GM13977 (cell line): ENCODE measurements at regions not wholly inside any gene's neighbourhood (a gene's known extent, or its start where the extent isn't known, plus 50 kb on each side); places are given as distances from the start of the nearest gene placed in this dataset.

ENCODE experiments used
- DNase-seq: peaks from one replicate; pipeline ENCODE4 v3.0.0; 2012; ENCODE audit warnings: low spot score
- in situ Hi-C: fragments of 300-500 bp; cut with MboI; formaldehyde crosslinking; loops from one replicate; pipeline ENCODE4 v1.12.0; 2022; ENCODE audit warnings: low sequenced_read_pairs, low pct_unique_long_range_greater_than_20kb, mixed read lengths, inconsistent platforms; ENCODE audit not compliant: unreplicated experiment
- TF ChIP-seq, protein P1 (sequence below): IDR thresholded peaks from 2 replicates; pipeline ENCODE4 v1.5.1; 2012; ENCODE audit warnings: mild to moderate bottlenecking, control low read depth; ENCODE audit not compliant: insufficient read depth; ENCODE audit errors: extremely low read depth, missing control alignments

DNA sequence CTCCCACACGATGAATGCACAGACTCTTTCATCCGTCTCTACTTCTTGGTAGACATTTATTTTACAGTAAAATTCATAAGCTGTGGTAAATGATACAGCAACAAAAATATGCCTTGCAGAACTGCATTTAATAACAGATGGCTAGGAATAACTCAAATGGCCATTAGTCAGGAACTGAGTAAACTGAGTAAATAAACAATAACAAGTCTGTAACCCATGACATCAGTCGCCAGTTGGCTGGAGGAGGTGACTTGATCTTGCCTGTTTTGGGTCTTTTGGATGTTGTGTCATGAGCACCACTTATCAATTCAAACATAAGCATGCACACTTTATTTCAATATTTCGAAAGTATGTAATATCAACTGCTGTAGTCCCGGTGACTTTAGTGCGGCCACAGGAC lies 632.6 kb upstream of the ARGLU1 start:
- DNase-seq: no peak
- TF ChIP-seq, protein P1, sequence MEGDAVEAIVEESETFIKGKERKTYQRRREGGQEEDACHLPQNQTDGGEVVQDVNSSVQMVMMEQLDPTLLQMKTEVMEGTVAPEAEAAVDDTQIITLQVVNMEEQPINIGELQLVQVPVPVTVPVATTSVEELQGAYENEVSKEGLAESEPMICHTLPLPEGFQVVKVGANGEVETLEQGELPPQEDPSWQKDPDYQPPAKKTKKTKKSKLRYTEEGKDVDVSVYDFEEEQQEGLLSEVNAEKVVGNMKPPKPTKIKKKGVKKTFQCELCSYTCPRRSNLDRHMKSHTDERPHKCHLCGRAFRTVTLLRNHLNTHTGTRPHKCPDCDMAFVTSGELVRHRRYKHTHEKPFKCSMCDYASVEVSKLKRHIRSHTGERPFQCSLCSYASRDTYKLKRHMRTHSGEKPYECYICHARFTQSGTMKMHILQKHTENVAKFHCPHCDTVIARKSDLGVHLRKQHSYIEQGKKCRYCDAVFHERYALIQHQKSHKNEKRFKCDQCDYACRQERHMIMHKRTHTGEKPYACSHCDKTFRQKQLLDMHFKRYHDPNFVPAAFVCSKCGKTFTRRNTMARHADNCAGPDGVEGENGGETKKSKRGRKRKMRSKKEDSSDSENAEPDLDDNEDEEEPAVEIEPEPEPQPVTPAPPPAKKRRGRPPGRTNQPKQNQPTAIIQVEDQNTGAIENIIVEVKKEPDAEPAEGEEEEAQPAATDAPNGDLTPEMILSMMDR: no peak
- in situ Hi-C loops: loop anchor here (25.0 kb wide), 1 partner anchor 962 kb away; no protein-coding TSS in a partner anchor

DNA sequence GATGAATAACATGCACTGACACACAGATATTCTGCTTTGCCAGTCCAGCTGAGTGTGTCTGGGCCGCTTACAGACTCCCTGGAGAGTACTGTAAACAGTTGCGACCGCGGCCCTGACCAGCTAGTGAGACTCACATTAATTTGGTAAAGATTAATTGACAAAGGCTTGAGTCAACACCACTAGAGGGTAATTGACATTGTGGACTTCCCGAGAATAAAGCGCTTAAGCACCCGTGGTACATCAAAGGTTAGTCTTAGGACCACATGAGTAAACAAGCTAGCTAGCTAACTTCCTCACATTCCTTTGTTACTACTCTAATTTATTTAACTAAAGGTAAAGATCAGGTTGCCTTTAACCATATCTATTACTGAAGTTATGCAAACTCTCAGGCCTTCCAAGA lies 624.4 kb upstream of the ARGLU1 start:
- in situ Hi-C loops: no loop called here
- TF ChIP-seq, protein P1: no peak
- no peak for DNase-seq

DNA sequence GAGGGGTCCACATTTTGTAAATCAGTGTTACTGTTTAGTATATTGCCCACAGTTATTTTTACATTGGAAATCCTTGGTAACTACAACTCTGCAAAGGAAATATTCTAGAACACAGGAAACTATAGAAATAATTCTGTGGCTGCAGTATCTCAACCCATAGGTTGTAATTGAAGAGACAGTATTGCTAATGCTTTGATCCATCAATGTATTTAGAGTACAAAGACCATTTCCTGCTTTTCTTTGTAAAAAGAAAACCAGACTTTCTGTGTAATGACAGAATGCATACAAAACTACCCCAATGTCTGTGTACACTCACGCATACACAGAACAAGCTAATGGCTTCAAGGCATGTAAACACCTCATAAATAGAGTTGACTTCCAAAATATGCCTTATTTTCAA lies 622.1 kb upstream of the ARGLU1 start:
- in situ Hi-C loops: no loop called here
- TF ChIP-seq, protein P1: no peak
- DNase-seq: no peak

DNA sequence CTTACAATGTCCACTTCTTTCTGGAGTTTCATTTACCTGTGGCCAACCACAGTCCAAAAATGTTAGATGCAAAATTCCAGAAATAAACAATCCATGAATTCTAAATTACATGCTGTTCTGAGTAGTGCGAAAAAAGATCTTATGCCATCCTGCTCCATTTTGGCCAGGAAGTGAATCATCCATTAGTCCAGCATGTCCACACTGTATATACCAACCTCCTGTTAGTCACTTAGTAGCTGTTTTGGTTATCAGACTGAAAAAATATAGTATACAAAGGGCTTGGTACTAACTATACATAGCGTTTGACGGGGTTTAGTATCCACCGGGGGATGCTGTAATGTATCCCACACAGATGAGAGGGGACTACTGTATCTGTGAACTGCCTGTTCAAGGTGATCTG lies 618.0 kb upstream of the ARGLU1 start:
- no peak for DNase-seq
- TF ChIP-seq, protein P1: no peak
- in situ Hi-C loops: no loop called here

DNA sequence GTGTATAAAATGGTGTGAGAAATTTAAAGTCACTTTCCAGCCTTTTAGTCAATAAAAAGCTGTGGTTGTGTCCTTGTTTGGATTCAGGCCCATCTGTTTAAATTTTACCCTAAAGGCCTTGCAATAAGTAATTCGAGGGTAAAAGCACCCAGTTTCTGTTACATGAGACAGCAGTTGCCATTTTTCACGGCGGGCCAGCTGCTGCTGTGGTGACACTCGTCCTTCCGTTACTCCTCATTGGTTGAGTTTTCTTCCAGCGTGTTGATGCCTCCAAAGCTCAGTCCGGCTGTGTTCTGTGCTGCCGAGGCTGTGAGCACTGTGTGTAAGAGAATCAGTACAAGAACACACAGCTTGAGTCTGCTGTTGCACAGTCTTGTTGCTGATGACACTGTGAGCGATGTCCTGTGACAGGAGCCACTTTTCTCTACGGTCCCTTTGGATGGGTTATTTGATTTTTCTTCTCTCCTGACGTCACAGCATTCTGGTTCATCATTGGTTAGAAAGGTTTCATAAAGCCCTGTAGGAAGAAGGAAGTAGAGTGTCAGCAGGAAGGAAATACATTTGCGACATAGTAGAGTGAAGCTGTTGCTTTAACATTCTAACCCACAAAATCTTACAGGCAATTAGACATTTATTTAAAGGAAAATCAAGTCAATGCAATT lies 602.5 kb upstream of the ARGLU1 start:
- in situ Hi-C loops: no loop called here
- no peak for DNase-seq
- TF ChIP-seq, protein P1: no peak

DNA sequence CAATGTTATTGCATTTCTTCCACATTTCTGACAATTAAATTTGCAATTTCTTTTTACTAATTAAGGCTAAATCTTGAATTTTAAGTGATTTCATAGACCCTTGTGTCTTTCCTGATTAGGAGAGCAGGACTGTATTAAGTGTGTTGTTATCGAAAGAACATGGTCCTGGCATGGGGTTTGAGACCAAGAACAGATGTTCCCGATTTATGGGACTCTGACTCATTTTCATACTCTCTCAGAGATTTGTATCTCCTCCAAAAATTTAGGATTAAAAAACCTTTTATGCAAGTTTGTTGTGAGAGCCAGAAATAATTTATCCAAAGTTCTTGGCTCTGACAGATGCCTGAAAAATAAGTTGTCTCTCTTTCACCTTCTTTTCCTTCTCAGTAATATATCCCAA lies 589.3 kb upstream of the ARGLU1 start:
- TF ChIP-seq, protein P1: no peak
- DNase-seq: no peak
- in situ Hi-C loops: no loop called here

DNA sequence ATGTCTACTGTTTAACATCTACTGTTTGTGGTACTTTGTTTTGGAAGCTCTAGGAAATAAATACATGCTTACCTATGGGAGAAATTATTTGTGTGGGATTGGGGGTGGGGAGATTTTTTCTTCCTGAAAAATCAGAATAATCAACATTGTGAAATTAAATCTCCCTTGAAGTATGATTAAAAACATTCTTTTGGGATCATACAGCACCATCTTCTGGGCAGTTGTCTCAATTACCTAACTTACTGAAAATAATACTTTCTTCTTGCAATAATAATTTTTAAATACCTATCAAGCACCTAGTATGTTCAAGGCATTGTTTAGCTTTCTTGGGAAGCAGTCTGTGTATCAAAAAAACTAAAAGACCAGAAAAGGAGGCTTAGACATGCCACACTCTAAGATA lies 576.5 kb upstream of the ARGLU1 start:
- DNase-seq: no peak
- in situ Hi-C loops: no loop called here
- TF ChIP-seq, protein P1: no peak
